NCI-H146 treated with DMSO at 0.1 percent for 48 hours (cell line): ENCODE measurements at regions not wholly inside any gene's neighbourhood (a gene's known extent, or its start where the extent isn't known, plus 50 kb on each side); places are given as distances from the start of the nearest gene placed in this dataset.
"Not testable (repeated sequence)": the region's sequence is repeated elsewhere in the genome, so short reads cannot be mapped to it uniquely, and the experiment has no call there.

Experiments
- DNase-seq: peaks from one replicate; lab custom pipeline; 2025; ENCODE audit not compliant: unreplicated experiment; lab: John Stamatoyannopoulos, UW

DNA sequence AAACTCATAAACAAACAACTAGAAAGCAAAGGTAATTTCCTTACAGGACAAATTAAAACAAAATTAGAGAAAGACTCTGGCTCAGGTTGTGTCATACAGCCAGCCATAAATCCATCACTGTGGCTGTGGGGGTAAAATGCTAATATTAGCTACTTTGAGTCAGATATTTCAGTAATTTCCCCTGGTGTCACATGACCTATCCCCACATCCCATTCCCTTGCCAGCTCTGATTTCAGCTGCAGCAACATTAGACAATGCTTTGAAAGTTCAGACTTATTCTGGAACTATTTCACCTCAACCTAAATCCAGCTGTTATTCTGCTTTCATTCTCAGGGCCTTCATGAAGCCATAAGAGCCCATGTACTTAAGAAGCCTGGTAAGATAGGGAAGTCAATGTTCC lies 55.3 kb downstream of the RPL10L start:
- DNase-seq, result no peak

GRCh38 chr14:46582826-46583225 lies 68.8 kb downstream of the RPL10L start:
- DNase-seq, result no peak

DNA sequence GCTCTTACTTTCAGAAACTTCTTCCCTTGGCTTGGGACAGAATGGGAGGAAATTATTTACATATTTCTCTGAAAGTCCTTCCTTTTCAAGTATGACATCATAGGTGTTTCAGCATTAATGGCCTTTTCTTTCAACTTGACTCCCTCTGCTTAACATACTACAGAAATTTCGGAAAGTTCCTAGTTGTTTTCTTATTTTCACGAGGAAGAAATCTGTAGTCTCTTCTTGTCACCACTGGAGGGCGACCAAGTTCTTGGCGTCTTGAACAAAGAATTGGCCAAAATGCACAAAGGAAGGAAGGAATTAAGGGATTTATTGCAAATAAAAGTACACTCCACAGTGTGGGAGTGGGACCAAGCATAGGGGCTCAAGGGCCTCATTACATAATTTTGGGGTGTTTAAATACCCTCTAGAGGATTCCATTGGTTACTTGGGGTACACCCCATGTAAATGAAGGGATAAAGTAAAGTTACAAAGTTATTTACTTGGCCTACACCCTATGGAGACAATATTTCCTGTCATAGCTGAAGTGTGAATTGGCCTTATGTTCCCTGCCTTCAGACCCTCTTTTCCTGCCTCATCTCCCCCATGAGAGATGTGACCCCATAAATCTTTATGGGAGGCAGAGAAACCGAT lies 70.4 kb downstream of the RPL10L start:
- no peak for DNase-seq

DNA sequence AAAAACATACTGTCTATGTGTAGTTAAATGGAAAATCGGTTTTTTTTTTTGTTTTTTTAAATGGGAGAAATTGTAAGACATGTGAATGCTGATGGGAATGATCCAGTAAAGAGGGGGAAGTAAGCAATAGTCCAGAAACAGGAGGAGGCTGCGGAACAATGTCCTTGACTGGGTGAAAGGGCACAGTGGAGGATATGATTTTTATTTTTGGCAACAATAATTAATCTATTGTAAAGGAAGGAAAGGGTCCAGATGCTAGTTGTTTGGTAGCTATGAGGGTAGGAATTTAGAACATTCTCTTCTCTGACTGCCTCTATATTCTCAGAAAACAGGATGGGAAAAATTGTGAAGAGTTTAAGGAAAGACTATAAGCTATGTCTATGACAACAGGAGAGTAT lies 76.6 kb downstream of the RPL10L start:
- DNase-seq, result no peak

DNA sequence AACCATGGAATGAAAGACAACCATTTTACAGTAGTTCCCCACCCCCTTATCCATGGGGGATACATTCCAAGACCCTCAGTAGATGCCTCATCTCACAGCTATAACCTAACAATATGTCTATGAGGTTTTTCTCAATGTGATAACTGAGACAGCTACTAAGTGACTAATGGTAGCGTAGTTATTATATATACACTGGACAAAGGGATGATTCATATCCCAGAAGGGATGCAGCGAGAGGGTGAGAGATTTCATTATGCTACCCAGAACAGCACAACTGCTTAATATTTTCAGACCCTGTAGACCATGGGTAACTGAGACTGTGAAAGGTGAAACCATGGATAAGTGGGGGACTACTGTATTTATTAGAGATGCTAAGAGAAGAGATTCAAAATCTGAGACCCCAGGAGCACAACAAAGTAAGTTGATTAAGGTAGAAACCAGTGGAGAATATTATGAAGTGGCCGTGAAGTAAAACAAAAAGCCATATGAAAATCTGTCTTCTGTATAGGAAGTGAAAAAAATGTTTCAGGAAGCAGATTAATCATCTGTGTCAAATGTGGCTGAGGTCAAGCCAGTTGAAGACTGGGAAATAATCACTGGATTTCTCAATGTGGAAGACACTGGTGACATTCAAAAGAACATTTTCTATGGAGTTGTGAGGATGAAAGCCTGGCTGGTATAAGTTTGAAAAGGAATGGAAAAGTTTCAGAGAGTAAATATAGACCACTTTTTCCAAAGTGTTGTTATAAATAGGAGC lies 77.2 kb downstream of the RPL10L start:
- no peak for DNase-seq

- no peak for DNase-seq
Measured at GRCh38 chr14:46573498-46573897, 78.1 kb downstream of the RPL10L start.

DNA sequence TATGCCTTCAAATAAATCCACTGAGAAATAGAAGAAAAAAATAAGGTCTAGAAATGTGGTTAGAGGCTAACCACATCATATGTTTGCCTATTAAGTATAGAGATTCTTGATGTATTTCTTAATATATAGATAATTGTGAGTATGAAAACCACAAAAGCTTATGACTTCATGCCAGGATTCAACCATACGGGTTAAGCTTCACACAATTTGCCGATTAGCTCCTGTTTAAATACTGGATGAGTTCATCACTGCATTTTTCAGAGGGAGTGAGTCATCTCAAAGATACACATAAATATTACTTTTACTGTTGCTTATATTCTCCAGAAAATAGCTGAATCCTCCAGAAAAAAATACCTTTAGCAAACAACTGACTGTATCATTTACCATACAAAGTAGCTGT lies 79.6 kb downstream of the RPL10L start:
- DNase-seq, result no peak

GRCh38 chr14:46568161-46568560 lies 83.4 kb downstream of the RPL10L start:
- DNase-seq, result not testable (repeated sequence)

- DNase-seq, result no peak
Measured at GRCh38 chr14:46550836-46551235, 100.7 kb downstream of the RPL10L start.

DNA sequence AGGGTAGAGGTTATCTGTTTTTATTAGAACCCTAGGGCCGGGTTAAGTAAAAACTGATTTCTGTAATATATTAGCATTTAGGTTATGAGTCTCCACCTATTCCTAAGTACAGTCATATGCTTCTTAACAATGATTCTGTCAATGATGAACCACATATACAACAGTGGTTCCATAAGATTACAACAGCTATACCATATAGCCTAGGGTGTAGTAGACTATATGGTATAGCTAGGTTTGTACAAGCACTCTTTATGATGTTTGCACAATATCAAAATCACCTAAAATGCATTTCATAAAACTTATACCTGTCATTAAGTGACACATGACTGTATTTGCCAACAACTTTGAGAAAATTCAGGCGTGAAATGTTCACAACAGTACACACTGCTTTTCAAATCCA lies 110.6 kb downstream of the RPL10L start:
- DNase-seq, result no peak

DNA sequence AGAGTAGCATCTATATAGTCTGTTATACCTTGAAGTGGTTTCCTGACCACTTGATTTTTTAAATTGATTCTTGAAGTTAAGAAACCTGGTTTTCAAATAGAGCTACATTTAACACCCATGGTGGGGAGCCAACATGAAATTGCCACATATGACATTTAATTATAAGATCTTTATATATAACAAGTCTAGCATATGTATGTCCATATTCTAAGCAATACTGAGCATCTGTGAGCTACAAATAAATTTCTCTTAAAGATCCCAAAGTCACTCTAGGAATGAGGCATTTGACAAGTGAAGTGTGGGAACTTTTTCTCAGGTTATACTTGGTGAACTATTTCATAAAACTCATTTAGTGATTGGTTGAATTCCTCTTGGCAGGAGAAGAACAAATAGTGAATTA lies 132.5 kb downstream of the RPL10L start:
- DNase-seq, result no peak

GRCh38 chr14:46508752-46509151 lies 142.8 kb downstream of the RPL10L start:
- DNase-seq, result not testable (repeated sequence)

DNA sequence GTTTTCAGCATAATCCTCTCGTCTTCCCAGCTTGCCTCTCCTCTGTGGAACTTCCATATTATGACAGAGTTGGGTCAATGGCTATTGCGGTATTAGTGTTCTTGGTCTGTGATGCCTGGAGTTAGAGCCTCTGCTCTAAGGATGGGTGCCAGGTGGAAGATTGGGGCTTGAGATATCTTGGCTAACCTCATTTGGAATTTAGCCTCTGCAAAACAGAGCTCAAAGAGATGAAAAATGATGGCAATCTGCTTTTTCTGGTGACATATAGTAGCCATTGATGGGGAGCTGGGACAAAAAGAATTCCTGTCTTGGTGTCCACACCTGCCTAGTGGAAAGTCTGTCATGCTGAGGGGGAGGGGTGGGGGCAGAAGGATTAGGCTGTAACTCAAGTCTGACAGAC lies 152.1 kb downstream of the RPL10L start:
- DNase-seq, result no peak

- DNase-seq, result no peak
Measured at GRCh38 chr14:46496409-46496808, 155.2 kb downstream of the RPL10L start.

GRCh38 chr14:46490238-46490685 lies 161.3 kb downstream of the RPL10L start:
- DNase-seq, result no peak

DNA sequence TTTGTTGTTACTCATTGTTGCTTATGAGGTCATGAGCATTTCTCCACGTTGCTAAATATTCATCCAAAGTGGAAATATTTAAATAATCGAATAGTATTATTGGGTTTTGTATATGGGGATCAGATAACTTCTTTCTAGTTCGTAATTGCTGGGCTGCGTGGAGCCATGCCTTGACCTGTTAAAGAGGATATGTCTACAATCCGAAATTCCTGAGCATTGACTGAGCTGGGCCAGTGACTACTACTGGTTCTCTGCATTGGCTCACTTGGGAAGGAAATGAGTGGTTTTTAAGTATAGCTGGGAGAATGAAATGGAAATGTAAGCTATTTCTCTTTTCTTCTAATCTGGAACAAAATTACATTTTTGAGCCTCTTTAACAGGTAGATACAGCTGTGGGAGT lies 163.2 kb downstream of the RPL10L start:
- DNase-seq, result no peak

- DNase-seq, result no peak
Measured at GRCh38 chr14:46487582-46488350, 163.8 kb downstream of the RPL10L start.

- DNase-seq, result no peak
Measured at GRCh38 chr14:46482200-46482599, 169.4 kb downstream of the RPL10L start.

DNA sequence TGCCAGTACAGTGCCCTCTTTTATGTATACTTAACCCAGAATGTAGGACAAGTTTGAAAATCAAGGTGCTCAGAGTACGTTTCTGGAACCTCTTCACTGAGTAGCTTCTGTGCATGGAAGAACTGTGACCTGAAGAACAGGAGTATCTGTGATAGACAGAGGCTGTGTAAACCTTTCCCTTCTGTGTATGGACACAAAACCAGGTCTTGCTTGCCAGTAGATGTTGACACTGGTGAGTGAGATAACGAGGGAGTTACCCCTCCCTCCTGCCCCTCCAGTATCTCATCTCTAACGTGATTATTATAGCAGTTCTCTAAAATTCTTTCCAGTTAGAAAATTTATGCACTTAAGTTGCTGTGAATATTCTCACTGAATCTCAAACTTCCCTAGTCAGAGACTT lies 170.8 kb downstream of the RPL10L start:
- DNase-seq, result no peak

GRCh38 chr14:46472261-46472660 lies 179.3 kb downstream of the RPL10L start:
- no peak for DNase-seq

DNA sequence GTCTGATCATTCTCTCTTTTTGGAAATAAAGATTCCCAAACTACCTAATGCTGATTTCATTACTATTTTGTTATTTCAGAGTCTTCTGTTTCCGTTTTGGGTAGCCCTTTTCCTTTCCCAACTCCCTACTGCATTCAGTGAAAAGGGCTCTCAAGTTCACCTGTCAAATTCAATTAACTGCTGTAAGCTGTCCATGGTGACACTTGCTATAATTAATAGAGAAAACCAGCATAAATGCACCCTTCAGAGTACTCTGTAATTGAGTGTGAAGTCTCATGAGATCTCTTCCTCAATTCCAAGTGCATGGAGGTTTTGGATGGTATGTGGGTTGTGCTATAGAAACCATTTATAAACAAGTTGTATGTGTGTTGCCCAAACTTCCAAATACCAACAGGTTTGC lies 187.2 kb downstream of the RPL10L start:
- no peak for DNase-seq

DNA sequence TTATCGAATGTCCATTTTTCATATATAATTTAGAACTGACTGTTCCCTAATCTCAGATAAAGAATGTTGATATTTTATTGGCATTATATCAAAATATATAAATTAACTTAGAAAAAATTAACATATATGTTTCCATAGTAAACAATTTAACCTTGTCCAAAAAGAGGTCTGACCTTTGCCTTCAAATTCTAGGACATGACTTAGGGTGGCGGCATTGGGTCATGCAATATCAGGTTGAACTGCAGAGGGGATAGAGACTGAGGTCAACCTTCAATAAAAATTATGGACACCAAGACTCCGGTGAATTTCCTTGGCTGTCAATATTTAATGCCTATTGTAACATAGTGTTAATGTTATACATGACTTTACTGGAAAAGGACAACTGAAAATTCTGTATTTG lies 199.8 kb downstream of the RPL10L start:
- no peak for DNase-seq
